GM12864 (cell line): ENCODE measurements at regions not wholly inside any gene's neighbourhood (a gene's known extent, or its start where the extent isn't known, plus 50 kb on each side); places are given as distances from the start of the nearest gene placed in this dataset.

Source experiments
- DNase-seq: peaks from one replicate; pipeline ENCODE4 v3.0.0-alpha.2; 2011; ENCODE audit warnings: low read depth
- H3K4me3 ChIP-seq: 2 replicates; pipeline ENCODE4 v1.5.1; 2011; ENCODE audit warnings: mild to moderate bottlenecking, low read depth, low read length, control low read depth
- CTCF ChIP-seq: IDR thresholded peaks from 2 replicates; pipeline ENCODE4 v1.5.1; 2011; ENCODE audit warnings: low read depth, mild to moderate bottlenecking, moderate library complexity, low read length, control low read depth, inconsistent platforms; ENCODE audit errors: missing control alignments

- DNase-seq: no peak
- H3K4me3 ChIP-seq: no peak overlapping the region
- TF ChIP-seq CTCF: no peak
These were observed 81.4 kb upstream of the GRK3 start for GRCh38 chr22:25482868-25483639.

GRCh38 chr22:25483931-25484330 lies 80.5 kb upstream of the GRK3 start:
- no peak overlapping the region for H3K4me3 ChIP-seq
- no peak for TF ChIP-seq CTCF
- no peak for DNase-seq

- no peak overlapping the region for H3K4me3 ChIP-seq
- TF ChIP-seq CTCF: no peak
- no peak for DNase-seq
These were observed 79.8 kb upstream of the GRK3 start for GRCh38 chr22:25484521-25485315.

GRCh38 chr22:25485626-25486545 lies 78.6 kb upstream of the GRK3 start:
- no peak overlapping the region for H3K4me3 ChIP-seq
- no peak for TF ChIP-seq CTCF
- peak; percentile 13 for DNase-seq

- no peak overlapping the region for H3K4me3 ChIP-seq
These were observed 77.0 kb upstream of the GRK3 start for GRCh38 chr22:25487508-25487907.

More at GRCh38 chr22:25487508-25487907, 77.0 kb upstream of the GRK3 start:
- DNase-seq: no peak
- TF ChIP-seq CTCF: no peak
